HG02798 (cell line): ENCODE measurements at regions not wholly inside any gene's neighbourhood (a gene's known extent, or its start where the extent isn't known, plus 50 kb on each side); places are given as distances from the start of the nearest gene placed in this dataset.

Experiments
- ATAC-seq: cut with Tn5 transposase; IDR thresholded peaks from one replicate; pipeline ENCODE4 v1.9.1; 2021; ENCODE audit warnings: mild to moderate bottlenecking; ENCODE audit not compliant: unreplicated experiment, poor library complexity

- no peak for ATAC-seq
Observed at GRCh38 chr12:62106547-62107185, 153.5 kb upstream of the USP15 start.

- no peak for ATAC-seq
Observed at GRCh38 chr12:62113366-62114011, 146.7 kb upstream of the USP15 start.

- ATAC-seq: no peak
Observed at GRCh38 chr12:62116986-62117385, 143.2 kb upstream of the USP15 start.

GRCh38 chr12:62123721-62124203 is 136.4 kb upstream of the USP15 start:
- peak; percentile 89 for ATAC-seq

GRCh38 chr12:62127516-62127915 is 132.7 kb upstream of the USP15 start:
- ATAC-seq: no peak

DNA sequence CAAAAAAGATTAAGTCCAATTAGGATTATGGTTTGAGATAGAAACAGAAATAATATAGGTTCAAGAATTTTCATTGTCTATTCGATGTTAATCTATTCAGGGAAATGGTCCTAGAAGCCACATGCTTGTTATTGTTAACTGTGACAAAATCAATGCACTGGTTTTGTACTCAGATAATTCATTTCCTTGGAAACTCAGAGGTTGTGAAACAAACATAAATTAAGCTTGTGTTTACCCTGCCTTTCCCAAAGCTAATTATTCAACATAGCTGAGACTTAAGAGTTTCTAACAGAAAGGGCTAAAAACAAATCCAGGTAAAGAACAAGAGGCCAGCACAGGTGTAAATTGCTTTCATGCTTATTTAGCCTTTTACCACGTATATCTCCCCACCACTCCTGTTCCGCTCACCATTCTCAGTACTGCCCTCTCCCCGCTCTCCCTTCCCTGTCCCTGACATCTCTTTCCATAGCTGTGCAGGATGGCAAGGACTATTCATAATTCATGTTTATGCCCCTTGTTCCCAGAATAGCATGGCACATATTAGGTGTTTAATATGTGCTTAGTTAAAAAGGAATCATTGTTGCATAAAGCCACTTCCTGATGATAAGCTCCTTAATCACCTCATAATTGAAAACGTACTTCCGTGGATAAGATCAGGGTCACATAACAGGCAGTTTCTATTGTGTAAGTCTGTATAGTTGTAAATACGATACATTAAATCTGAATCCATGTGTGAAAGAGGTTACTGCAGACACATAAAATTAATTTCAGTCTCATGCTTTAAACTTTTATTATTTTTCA is 131.8 kb upstream of the USP15 start:
- no peak for ATAC-seq

- ATAC-seq: no peak
Observed at GRCh38 chr12:62129291-62129690, 130.9 kb upstream of the USP15 start.

GRCh38 chr12:62130402-62130801 is 129.8 kb upstream of the USP15 start:
- ATAC-seq: no peak

DNA sequence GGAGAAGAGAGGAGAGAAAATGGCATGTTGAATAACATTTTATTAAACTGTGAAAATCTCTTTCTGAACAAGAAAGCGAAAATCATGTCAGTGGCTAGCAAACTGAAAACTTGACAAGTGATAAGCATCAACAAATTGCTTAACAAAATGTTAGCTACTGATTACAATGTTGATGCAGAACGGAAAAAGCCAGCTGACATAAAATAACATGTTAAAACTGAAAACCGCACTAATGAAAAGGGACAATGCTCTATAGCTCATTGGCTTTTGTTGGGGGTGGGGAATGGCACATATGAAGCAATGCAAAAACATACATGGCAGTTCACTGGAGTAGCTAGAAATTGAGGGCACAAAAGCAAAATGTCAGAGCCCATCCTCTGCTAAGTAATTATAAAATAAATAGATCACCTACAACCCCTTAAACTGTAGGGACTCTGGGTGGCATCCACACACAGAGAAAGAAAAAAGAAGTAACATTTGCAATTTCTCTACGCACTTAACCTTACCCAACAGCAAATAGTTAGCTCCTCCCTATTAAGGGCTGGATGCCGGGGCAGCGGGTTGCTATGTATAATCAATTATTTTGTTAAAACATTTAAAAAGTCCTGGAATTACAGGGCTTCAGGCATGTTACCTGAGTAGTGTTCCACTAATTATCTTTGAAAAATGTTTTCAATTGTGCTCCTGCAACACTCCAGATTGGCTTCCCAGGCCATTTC is 129.2 kb upstream of the USP15 start:
- ATAC-seq: no peak

- no peak for ATAC-seq
Observed at GRCh38 chr12:62133440-62133839, 126.8 kb upstream of the USP15 start.

- ATAC-seq: no peak
Observed at GRCh38 chr12:62135553-62136200, 124.5 kb upstream of the USP15 start.

GRCh38 chr12:62136496-62136895 is 123.7 kb upstream of the USP15 start:
- no peak for ATAC-seq

DNA sequence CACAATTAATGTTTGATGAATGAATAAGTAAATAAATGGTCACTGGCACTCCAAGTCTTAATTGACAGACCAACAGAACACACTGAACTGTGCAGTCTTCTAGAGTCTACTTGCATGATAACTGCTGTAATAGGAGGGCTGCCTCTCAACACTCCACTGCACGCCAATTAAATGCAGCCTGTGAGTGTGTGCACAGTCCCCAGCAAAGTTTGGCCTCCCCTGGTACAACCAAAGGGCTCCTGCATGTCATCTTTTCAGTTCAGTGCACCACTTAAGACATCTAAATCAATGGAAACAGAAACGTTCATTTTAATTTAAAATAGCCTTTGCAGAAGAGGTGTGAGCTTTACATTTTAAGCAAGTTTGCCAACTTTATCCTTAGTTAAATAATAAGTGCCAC is 121.7 kb upstream of the USP15 start:
- ATAC-seq: no peak

- ATAC-seq: no peak
Observed at GRCh38 chr12:62146318-62146717, 113.9 kb upstream of the USP15 start.

DNA sequence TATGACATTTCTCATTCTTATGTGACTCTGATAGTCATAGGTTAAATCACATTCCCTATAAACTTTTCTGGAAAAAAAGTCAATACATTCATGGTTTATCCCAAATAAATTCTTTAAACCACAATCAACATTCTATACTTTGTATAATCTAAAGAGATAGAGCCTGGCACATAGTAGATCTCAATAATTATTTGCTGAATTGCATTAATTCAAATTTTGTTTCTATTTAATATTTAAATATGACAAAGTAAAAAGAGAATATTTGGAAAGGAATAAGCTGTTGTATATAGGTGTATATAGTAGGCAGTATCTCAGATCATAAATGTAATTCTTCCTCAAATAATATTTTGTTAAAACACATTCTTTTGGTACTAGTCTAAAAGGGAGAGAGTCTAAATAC is 102.2 kb upstream of the USP15 start:
- no peak for ATAC-seq

GRCh38 chr12:62158461-62159360 is 101.5 kb upstream of the USP15 start:
- no peak for ATAC-seq

DNA sequence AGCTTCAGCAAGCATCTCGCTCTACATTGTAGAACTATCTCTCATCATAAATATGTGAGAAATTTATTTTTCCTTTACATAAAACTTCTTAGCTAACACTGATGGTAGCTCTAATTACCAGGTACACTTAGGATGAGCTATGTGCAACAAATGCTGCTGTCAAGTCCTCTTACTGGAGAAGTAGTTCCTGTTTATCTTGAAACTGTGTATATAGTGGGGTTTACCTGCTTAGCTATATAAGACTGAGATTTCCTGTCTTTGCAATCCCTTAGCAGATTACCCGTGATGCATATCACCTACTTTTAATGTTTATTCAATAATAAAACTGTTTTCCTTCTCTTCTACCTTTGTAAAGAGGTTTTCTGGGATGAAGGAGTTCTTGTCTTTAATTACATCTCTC is 98.0 kb upstream of the USP15 start:
- ATAC-seq: no peak

- no peak for ATAC-seq
Observed at GRCh38 chr12:62163368-62163767, 96.8 kb upstream of the USP15 start.

DNA sequence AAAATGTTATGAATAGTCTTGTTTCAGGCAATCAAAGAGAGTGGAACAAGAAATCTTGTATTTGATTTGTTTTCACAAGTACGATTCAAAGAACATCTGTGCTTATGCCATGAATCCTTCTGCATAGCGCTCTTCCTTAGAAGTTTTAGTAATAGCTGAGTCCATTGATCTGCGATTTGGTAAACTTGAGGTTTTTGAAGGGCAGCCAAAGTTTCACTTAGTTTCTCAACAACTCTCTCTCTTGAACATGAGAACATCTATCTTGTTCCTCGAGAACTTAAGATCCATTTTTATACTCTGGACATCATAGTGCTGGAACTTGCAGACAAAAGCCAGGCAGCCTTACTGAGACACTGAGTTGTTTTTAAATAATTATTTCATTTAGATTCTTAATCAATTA is 96.2 kb upstream of the USP15 start:
- no peak for ATAC-seq
